ENCODE measurements at regions not wholly inside any gene's neighbourhood (a gene's known extent, or its start where the extent isn't known, plus 50 kb on each side); places are given as distances from the start of the nearest gene placed in this dataset.
"Not testable (repeated sequence)": the region's sequence is repeated elsewhere in the genome, so short reads cannot be mapped to it uniquely, and the experiment has no call there.

DNA sequence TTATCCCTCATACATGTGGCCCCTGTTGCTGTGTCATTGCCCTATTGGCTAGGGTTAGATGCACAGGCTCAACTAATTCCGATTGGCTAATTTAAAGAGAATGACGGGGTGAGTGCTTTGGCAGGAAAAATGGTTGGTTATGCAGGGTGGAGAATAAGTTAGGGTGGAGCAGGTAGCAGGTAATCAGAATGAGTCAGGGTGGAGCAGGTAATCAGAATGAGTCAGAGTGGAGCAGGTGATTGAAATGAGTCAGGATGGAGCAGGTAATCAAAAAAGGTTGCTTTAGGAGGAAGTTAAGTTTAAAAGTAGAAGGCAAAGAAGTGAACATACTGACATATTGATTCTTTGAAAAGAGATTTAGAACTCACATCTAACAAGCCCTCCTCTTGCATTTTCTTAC, 513.5 kb downstream of the EDEM1 start:
- not testable (repeated sequence) for DNase-seq

DNA sequence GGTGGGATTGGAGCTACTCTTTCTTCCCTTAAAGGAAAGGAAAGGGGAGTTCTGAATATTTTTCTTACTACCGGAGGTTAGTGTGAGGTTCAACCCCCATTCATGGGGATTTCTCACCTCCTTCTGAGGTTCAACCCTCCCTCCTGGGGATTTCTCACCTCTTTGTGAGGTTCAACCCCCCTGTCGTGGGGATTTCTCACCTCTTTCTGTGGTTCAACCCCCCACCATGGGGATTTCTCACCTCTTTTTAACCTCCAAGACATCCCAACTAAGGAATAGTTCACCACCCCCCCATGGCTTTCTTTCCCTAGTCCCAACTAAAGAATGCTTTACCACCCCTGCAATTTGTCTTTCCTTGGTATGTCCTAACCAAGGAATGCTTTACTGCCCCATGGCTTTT, 520.3 kb downstream of the EDEM1 start:
- DNase-seq = no peak

DNA sequence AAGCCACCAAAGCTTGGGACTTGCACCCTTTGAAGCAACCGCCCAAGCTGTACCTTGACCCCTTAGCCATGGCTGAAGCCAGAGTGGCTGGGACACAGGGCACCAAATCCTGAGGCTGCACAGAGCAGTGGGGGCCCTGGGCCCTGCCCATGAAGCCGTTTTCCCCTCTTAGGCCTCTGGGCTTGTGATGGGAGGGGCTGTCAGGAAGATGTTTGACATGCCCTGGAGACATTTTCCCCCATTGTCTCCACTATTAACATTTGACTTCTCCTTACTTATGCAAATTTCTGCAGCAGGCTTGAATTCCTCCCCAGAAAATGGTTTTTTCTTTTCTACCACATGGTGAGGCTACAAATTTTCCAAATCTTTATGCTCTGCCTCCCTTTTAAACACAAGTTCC, 522.2 kb downstream of the EDEM1 start:
- DNase-seq = no peak

DNA sequence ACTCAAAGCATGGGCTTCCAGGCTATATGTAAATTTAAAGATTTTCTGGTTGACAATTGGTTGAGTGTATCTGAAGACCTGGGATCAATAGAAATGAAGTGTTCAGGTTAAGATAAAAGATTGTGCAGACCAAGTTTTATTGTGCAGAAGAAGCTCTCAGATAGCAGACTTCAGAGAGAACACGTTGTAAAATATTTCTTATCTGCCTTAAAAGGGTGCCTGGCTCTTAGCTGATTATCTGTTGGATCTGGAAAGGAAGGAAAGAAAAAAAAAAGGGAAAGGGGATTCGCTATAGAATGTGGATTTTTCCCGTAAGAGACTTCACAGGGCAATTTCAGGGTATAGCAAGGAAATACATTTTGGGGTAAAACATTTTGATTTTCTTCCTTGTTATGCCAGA, 523.2 kb downstream of the EDEM1 start:
- DNase-seq = no peak

DNA sequence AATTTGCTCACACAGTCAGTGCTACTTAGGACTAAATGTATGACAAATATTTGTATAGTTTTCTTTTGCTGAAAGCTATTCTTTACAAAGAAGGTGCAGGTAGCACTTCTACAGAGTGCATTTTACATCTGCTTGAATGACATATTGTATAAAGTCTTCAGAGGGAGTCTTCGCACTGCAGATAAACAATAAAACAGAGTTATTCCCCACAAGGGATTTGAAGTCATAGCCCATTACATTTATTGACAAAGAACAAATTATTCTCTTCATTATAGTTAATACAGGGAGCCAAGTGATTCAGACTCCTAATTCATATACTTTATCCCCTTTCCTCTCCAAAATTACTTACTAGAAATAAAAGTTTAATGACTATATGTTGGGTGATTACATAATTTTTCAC, 529.7 kb downstream of the EDEM1 start:
- DNase-seq = no peak

DNA sequence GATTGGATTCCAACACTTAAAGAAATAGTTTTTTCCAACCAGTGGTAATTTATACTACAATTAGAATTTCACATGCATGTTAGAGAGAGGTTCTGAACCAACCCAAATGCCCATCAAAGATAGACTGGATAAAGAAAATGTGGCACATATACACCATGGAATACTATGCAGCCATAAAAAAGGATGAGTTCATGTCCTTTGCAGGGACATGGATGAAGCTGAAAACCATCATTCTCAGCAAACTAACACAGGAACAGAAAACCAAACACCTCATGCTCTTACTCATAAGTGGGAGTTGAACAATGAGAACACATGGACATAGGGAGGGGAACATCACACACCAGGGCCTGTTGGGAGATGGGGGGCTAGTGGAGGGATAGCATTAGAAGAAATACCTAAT, 532.2 kb downstream of the EDEM1 start:
- not testable (repeated sequence) for DNase-seq

DNA sequence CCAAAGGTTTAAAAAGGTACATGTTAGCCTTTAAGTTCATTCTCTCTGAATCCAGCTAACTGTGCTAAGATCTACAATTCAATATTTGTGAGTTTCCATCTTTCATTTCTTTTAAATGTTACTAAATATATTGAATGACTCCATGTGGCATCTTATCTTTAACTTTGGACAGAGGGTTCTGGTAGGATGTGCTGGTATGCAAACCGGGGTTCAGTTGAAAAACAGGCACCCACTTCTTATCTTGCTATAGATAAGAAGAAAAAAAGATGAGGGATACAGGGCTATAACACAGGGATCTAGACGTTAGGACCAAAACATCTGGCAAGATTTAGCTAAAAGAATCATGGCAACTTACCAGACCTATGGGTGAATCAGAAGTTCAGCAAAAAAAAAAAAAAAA, 538.3 kb downstream of the EDEM1 start:
- no peak for DNase-seq

DNA sequence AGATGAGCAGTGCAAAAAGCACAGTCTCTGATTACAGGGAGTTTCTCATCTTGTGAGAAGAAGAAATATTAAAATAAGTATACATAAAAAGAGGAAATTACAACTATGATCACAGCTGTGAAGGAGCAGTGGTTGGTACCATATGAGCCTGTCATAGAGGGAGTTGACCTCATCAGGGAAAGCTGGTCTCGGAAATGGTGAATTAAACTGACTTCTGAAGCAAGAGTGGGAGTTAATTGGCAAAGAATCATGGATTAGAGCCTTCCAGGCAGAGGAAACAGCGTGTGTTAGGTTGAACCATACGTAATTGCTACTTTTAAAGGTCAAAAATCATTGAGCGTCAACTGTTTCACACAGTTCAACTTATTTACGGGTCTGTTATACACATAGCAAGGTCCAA, 539.1 kb downstream of the EDEM1 start:
- no peak for DNase-seq

DNA sequence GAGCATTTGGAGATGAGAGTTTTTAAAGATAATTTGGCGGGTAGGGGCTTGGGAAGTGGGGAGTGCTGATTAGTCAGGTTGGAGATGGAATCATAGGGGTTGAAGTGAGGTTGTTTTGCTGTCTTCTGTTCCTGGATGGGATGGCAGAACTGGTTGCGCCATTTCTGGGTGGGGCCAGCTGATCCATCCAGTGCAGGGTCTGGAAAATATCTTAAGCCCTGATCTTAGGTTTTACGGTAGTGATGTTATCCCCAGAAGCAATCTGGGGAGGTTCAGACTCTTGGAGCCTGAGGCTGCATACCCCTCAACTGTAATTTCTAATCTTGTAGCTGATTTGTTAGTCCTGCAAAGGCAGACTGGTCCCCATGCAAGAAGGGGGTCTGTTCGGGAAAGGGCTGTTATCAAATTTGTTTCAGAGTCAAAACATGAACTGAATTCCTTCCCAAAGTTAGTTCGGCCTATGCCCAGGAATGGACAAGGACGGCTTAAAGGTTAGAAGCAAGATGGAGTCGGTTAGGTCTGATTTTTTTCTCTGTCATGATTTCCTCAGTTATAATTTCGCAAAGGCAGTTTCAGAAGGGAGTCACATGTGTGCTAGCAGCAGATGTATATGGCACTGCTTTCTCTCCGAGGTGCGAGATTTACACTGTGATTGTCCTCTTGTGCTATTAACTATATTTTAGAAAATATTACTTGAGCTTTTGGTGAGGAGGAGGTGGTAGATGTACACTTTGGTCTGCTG, 540.4 kb downstream of the EDEM1 start:
- DNase-seq = no peak

DNA sequence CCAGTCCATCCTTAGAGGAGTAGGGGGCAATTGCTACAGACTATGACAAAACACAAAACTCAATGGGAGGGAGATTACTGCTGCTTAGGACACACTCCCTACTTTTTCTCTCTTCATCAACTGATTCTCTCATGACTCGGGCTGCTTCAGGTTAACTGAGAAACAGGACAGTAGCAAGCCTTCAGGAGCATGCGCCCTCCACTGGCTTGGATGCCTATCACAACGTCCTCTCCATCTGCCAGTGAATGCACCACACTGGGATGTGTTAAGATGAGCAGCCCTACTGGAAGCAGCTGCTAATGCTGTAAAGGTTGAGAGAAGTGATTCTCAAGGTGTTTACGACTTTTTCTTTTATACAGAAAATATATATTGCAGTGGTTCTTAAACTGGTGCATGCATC, 542.3 kb downstream of the EDEM1 start:
- DNase-seq = peak in 1 of 2 experiments; percentile 5

DNA sequence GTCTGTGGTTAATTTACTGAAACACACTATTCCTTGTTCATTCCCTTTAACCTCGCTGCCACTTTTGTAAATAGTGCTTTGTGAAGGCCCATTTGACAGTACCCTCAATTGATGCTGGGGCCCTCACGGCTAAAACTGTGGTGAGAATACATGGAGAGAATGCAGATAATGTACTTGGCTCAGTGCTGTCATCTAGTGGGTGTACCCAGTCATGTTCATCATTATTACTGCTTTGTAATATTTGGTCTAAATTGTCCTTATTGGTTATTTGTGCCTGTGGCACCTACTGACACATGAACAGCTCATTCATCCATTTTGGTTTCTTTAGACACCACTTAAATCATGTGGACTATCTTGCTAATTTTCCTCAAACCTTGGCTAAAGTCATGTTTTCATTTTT, 543.6 kb downstream of the EDEM1 start:
- DNase-seq = peak in 1 of 2 experiments; percentile 36

DNA sequence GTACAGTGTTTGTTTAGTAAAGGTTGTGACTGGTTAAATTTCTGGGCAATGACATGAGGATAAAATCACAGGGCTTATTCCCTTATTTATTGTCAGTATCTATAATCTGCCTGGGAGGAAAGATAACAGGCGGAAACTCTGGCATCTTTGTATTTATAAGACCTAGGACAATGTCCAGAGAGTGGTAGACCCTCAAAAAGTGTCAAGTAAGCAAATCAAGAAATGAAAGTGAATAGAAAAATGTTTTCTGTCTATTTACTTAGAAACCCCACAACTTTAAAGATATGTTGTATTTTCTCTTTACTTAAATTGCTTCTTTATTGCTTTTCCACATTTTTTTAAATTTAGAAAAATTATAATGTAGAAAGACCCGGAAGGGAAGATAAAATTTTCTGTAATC, 544.6 kb downstream of the EDEM1 start:
- DNase-seq = no peak

DNA sequence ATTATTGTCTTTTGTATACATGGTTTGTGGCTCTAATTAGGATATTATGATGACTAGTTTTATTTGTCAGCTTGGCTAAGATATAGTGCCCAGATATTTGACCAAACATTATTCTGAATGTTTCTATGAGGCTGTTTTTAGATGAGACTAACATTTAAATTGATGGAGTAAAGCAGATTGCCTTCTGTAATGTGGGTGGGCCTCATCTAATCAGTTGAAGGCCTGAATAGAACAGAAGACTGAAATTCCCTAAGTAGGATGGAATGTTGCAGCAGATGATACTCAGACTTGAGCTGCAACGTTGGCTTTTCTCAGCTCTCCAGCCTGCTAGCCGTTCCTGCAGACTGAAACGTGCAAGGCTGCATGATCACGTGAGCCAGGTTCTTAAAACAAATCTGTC, 546.5 kb downstream of the EDEM1 start:
- no peak for DNase-seq

DNA sequence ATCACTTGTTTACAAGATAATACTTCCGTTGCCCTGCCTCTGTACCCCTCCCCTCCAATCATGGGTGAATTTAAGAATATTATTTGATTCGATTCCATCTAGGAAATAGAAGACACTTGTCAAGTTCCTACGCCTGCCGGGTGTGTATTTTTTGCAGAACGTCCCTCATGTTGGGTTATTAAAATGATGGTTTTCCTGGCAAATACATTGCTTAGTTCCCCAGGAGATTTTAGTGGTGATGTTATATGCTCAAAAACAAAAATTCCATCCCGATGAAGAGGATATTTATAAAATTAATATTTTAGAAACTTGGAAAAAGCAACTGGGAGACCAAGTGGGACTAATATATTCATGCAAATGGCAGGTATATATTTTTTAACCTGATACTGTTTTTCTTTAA, 548.4 kb downstream of the EDEM1 start:
- DNase-seq = no peak

DNA sequence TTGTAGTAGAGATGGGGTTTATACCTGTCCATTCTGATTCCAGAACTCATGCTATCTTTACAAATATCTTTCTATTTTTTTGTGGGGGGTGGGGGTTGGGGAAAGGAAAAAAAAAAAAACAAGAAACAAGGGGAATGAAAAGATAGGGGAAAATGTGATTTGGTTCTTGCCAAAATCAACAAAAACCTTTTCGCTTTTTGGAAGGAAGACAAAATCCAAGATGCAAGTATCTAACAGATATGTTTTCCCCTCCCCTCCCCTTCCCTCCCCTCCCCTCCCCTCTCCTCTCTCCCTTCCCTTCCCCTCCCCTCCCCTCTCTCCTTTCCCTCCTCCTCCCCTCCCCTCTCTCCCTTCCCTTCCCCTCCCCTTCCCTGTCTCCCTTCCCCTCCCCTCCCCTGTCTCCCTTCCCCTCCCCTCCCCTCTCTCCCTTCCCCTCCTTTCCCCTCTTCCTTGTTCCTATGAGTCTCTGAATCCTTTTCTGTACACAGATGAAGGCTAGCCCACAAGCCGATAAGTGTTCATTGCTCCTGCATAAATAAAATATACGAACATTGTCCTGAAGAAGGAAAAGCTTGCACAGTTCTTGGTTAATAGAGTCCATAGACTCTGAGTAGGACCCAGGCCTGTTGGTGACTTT, 551.9 kb downstream of the EDEM1 start:
- DNase-seq = no peak

DNA sequence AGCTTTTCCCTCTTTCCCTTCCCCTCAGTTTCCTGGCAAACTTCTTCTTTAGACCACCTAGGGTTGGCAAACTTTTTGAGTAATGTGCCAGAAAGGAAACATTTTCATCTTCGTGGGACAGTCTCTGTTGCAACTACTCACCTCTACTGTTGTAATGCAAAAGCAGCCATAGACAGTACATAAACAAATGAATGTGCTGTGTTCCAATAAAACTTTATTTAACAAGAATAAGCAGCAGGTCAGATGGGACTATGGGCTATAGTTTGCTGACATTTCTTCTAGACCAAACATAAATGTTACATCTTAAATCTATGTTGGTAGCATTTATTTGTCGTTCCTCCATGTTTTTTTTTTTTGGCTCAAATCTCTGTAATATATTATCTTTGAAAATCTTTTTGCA, 552.4 kb downstream of the EDEM1 start:
- DNase-seq = no peak

DNA sequence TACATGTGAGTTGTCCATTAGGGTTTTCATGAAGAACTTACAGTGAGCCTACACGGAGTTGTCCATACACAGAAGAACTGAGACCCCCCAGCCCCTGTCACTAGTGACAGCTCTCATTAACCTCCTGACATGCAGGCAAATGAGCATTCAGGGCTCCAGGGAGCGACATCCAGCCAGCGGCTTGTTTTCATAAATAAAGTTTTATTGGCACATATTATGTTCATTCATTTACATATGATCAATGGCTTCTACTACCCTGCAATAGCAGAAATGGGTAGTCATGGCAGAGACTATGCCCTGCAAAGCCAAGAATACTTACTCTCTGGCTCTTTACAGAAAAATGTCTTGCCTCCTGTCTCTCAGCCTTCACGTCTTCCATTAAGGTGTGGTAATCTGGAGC, 553.5 kb downstream of the EDEM1 start:
- DNase-seq = no peak

DNA sequence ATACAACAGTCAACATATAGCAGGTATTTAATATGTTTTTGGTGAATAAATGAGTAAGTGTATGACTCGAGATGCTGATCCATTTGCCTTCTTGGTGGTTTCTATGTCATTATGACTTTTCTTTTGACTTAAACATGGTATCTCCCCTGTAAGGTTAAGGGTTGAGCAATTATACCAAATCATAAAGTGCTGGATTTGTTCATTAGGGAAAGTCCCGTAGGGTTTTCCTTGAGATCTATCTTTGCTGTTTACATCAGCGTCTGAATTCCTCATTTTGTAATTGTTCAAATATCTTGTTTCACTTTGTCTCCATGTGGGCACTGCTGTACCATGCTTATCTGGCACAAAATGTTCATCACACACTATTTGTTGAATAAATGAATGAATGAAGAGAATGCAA, 562.6 kb downstream of the EDEM1 start:
- no peak for DNase-seq

DNA sequence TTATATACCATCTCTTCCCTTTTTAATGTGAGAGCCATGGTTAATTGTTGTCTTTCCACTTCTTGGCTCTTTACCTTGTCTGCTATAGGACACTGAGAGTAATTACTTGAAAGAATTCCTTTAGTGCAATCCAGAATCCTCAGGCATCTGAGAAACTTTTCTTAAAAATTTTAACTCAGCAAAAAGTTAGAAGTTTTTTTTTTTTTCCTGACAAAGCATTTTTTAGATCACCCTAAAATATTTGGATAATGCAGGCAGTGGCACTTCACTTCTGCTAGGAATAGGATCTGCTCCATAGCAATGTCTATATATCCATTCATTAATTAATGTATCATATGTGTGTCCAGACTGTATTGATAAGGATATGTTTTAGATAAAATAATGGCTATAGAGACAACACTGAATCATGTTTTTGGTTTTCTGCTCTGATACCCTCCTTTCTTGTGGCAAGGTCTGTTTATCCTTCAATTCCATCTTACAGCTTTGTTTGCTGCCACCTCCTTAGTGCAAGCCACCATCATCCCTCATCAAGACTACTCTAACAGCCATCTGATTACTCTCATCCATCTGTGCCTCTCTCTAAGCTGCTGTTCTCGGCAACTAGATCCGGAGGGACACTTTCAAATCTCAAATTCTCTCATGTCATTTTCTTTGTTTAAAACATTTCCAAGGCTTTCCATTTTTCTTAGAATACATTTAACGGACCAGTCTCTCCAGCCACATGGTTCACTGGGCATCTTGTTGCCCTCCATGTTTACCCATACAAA, 563.5 kb downstream of the EDEM1 start:
- peak; percentile 13 to 50 for DNase-seq

DNA sequence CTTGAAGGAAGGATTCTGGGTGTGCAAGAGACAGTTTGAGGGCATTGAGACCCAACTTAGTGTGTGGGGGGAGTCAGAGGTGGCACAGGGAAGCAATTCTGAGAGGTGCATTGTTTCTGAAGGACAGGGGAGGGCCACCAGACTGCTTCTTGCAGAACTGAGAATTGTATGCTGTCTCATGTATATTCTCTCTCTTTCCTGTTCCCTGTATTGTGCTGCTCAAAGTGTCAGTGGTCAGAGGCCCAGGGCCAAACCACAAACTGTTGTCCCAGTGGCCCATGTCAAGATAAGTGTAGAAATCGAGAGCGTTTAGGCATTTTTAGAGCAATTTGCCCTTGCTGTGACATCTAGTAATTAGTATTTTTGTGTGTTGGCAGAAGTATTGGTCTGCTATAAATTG, 567.1 kb downstream of the EDEM1 start:
- no peak for DNase-seq

DNA sequence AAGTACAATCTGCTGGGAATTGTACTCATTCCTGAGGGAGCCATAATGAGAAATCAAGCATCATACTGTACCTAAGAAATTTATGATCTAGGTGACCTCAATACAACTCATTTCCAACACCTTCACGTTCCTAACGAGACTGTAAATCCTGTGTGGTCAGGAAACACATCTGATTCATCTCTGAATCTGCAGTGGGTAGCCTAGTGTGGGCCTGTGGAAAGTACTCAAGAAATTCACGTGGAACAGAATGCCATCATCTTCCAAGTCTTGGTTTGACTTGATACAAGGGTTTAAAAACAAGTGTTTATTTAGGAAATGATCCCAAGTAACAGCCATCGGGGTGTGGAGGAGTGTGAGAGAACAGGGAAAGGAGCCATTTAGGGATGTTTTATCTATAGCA, 568.9 kb downstream of the EDEM1 start:
- DNase-seq = no peak

DNA sequence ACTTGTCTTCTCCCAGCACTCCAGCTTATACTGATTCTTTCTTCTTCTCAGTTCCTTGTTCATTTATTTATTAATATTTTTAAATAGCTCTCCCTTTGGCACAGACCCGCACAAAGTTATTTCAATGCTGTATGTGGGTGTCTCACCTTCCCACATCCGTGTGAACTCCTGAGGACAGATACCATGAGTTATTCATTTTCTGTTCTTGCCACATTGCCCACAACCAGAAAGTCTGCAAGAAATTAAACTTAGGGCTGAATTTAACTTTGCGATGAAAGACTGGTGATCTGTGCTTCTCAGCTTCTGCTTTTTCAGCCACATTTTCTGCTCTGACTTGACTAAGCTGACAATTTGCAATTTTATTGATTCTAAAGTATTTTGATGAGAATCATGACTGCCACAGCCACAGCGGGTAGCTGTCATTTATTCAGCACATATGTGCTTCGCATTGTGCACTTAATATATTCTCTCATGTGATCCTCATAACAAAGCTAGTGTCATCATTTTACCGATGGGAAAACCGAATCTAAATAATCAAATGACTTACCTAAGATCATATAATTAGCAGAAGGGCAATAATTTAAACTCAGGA, 569.8 kb downstream of the EDEM1 start:
- DNase-seq = no peak

DNA sequence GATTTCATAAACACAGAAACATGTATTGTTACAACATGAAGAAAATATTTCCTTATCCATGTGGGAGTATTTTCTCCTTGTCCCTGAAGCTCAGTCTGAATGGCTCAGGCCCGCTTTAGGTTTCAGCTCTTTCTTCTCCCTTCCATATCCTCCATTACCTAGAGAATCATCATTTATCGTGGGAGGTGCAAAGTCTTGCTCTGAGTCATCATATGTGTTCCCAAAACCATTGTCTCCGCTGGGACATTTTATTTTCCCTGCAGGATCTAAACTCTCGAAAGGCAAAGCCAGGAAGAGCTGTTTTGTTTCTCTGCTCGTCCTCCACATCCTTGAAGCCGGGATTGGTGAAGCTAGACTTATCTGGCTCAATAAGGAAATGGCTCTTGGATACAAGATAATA, 571.2 kb downstream of the EDEM1 start:
- no peak for DNase-seq

DNA sequence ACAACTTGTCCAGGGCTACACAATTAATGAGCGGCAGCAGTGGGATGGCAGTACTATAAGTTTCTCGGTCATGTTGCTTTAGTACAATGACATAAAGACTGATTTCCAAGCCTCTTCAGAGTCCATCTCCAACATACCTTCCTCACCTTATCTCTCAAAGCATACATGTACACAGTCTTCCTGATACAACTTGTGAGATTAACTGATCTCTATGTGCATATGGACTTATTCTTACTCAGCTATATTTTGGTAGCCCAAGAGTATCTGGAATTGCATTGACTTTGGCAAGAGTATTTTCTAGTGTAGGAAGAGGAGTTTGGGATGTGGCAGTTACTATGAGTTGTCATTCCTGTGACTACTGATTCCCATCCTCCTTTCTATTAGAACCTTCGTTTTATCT, 575.0 kb downstream of the EDEM1 start:
- DNase-seq = no peak
